PC-3 (cell line): ENCODE measurements at regions not wholly inside any gene's neighbourhood (a gene's known extent, or its start where the extent isn't known, plus 50 kb on each side); places are given as distances from the start of the nearest gene placed in this dataset.

Experiments
- ATAC-seq: fragments of 200-7000 bp; cut with Tn5 transposase; 2 replicates; pipeline ENCODE4 v1.9.1; 2020; ENCODE audit warnings: mild to moderate bottlenecking, moderate library complexity
- BruUV-seq: library from RNA; stranded (reverse); fragments of 400-500 nt; replicated peaks from 2 replicates; lab custom pipeline; 2021; lab: Mats Ljungman, UMichigan
- CTCF ChIA-PET: fragments of 300-600 bp; sonication (Branson Sonifier 250); formaldehyde crosslinking; loops from one replicate; lab custom pipeline; 2022; ENCODE audit warnings: antibody characterized with exemption; lab: Charles Lee
- POLR2A ChIA-PET: fragments of 300-600 bp; sonication (Branson Sonifier 250); formaldehyde crosslinking; loops from one replicate; lab custom pipeline; 2022; ENCODE audit warnings: antibody characterized with exemption; ENCODE audit not compliant: unreplicated experiment; lab: Charles Lee
- DNase-seq: peaks from one replicate; pipeline ENCODE4 v3.0.0-alpha.2; 2015
- H2AFZ ChIP-seq: fragments of 300-600 bp; sonication (generic); 2 replicates; pipeline ENCODE4 v1.6.0; 2016; ENCODE audit warnings: antibody characterized with exemption, low read length
- H3F3A ChIP-seq: fragments of 300-600 bp; sonication (generic); one replicate; pipeline ENCODE4 v1.6.0; 2017; ENCODE audit warnings: antibody characterized with exemption, low read length, control low read depth, mild to moderate bottlenecking; ENCODE audit not compliant: unreplicated experiment
- H3K27ac ChIP-seq: fragments of 300-600 bp; sonication (generic); 2 replicates; pipeline ENCODE4 v1.5.1; 2016; ENCODE audit warnings: mild to moderate bottlenecking, low read length
- H3K27me3 ChIP-seq: fragments of 300-600 bp; sonication (generic); 2 replicates; pipeline ENCODE4 v1.6.1; 2016; ENCODE audit warnings: low read length, mixed read lengths
- H3K36me3 ChIP-seq: fragments of 300-600 bp; sonication (generic); 2 replicates; pipeline ENCODE4 v1.6.1; 2016; ENCODE audit warnings: low read depth, mixed run types, low read length, mixed read lengths
- H3K4me1 ChIP-seq: fragments of 300-600 bp; sonication (generic); 2 replicates; pipeline ENCODE4 v1.5.1; 2016; ENCODE audit warnings: low read length; ENCODE audit not compliant: insufficient read depth
- H3K4me2 ChIP-seq: fragments of 300-600 bp; sonication (generic); 2 replicates; pipeline ENCODE4 v1.6.0; 2016; ENCODE audit warnings: low read length
- H3K4me3 ChIP-seq: fragments of 300-600 bp; sonication (generic); 2 replicates; pipeline ENCODE4 v1.5.1; 2016; ENCODE audit warnings: mild to moderate bottlenecking, low read length, mixed read lengths
- H3K79me2 ChIP-seq: fragments of 300-600 bp; sonication (generic); 2 replicates; pipeline ENCODE4 v1.6.1; 2017; ENCODE audit warnings: low read length, mixed read lengths
- H3K9ac ChIP-seq: fragments of 300-600 bp; sonication (generic); 2 replicates; pipeline ENCODE4 v1.6.0; 2016; ENCODE audit warnings: mild to moderate bottlenecking, low read length
- H3K9me2 ChIP-seq: fragments of 300-600 bp; sonication (generic); replicated peaks from 2 replicates; pipeline ENCODE4 v1.6.1; 2016; ENCODE audit warnings: mixed run types, low read length, mixed read lengths
- H3K9me3 ChIP-seq: fragments of 300-600 bp; sonication (generic); 2 replicates; pipeline ENCODE4 v1.6.1; 2016; ENCODE audit warnings: low read length, mixed read lengths
- H4K20me1 ChIP-seq: fragments of 300-600 bp; sonication (generic); 2 replicates; pipeline ENCODE4 v1.6.1; 2016; ENCODE audit warnings: low read length, mixed read lengths
- CTCF ChIP-seq: fragments of 300-600 bp; sonication (generic); conservative IDR thresholded peaks from 2 replicates; pipeline ENCODE4 v1.5.1; 2017; ENCODE audit warnings: antibody characterized with exemption, low read depth, mild to moderate bottlenecking, low read length
- EZH2 ChIP-seq: fragments of 300-600 bp; sonication (generic); IDR thresholded peaks from one replicate; pipeline ENCODE4 v1.6.1; 2017; ENCODE audit warnings: antibody characterized with exemption, mild to moderate bottlenecking, low read length; ENCODE audit not compliant: unreplicated experiment
- EZH2phosphoT487 ChIP-seq: fragments of 300-600 bp; sonication (generic); IDR thresholded peaks from 2 replicates; pipeline ENCODE4 v1.6.1; 2018; ENCODE audit warnings: mild to moderate bottlenecking, antibody characterized with exemption, low read length, borderline replicate concordance
- intact Hi-C: fragments of 100-400 bp; cut with micrococcal nuclease; formaldehyde crosslinking; loops from 2 replicates; pipeline ENCODE4 v1.9.0; 2023

- Histone ChIP-seq H3K79me2 (no peaks in the 10 kb centered on the region), H3K27ac (no peak overlapping the region), H3K4me1 (no peaks in the 10 kb centered on the region), H3K4me2 (no peak overlapping the region), H3F3A (no peaks in the 10 kb centered on the region), H3K4me3 (no peak overlapping the region), H4K20me1 (no peaks in the 10 kb centered on the region), H3K9me3 (no peaks in the 10 kb centered on the region), H3K36me3 (no peaks in the 10 kb centered on the region), H3K27me3 (no peaks in the 10 kb centered on the region), H3K9me2 (no peaks in the 10 kb centered on the region), H3K9ac (no peak overlapping the region), H2AFZ (no peak overlapping the region)
- ATAC-seq (no peak), DNase-seq (no peak)
- TF ChIP-seq EZH2 (no peak), CTCF (no peak), EZH2phosphoT487 (no peak)
- intact Hi-C loops: no loop called here
- CTCF ChIA-PET: no interaction called here
- BruUV-seq: no TSS peak
- POLR2A ChIA-PET: no interaction called here
Observed at GRCh38 chr5:91687430-91687829, 304.3 kb upstream of the ARRDC3 start.

GRCh38 chr5:91684625-91685024, 301.5 kb upstream of the ARRDC3 start:
- ATAC-seq: no peak

GRCh38 chr5:91670563-91670962, 287.4 kb upstream of the ARRDC3 start:
- Histone ChIP-seq H3K27ac (no peak overlapping the region), H3K9ac (no peak overlapping the region), H3K27me3 (peaks cover 29% of the 10 kb centered on the region; the same call in 1 of the 2 replicates), H2AFZ (no peak overlapping the region), H3F3A (no peaks in the 10 kb centered on the region), H3K36me3 (no peaks in the 10 kb centered on the region), H3K4me2 (no peak overlapping the region), H4K20me1 (no peaks in the 10 kb centered on the region), H3K9me2 (no peaks in the 10 kb centered on the region), H3K4me1 (no peaks in the 10 kb centered on the region), H3K4me3 (no peak overlapping the region), H3K79me2 (no peaks in the 10 kb centered on the region), H3K9me3 (no peaks in the 10 kb centered on the region)
- ChIA-PET POLR2A (no interaction called here), CTCF (no interaction called here)
- intact Hi-C loops: no loop called here
- no TSS peak for BruUV-seq
- TF ChIP-seq EZH2 (no peak), EZH2phosphoT487 (no peak), CTCF (no peak)
- ATAC-seq (no peak), DNase-seq (no peak)

More at GRCh38 chr5:91684625-91685024, 301.5 kb upstream of the ARRDC3 start:
- no TSS peak for BruUV-seq
- H3K79me2 ChIP-seq: no peaks in the 10 kb centered on the region
- no peak overlapping the region for H3K9ac ChIP-seq
- TF ChIP-seq CTCF: no peak
- no peak overlapping the region for H3K4me3 ChIP-seq
- no peak for DNase-seq
- no peaks in the 10 kb centered on the region for H4K20me1 ChIP-seq
- H2AFZ ChIP-seq: no peak overlapping the region
- no peaks in the 10 kb centered on the region for H3K9me3 ChIP-seq
- H3F3A ChIP-seq: no peaks in the 10 kb centered on the region
- ChIA-PET CTCF (no interaction called here), POLR2A (no interaction called here)
- H3K9me2 ChIP-seq: no peaks in the 10 kb centered on the region
- H3K27me3 ChIP-seq: no peaks in the 10 kb centered on the region
- intact Hi-C loops: no loop called here
- no peaks in the 10 kb centered on the region for H3K4me1 ChIP-seq
- H3K4me2 ChIP-seq: no peak overlapping the region
- no peak overlapping the region for H3K27ac ChIP-seq
- H3K36me3 ChIP-seq: no peaks in the 10 kb centered on the region
